Neural cell (in vitro differentiated cells): ENCODE measurements at regions not wholly inside any gene's neighbourhood (a gene's known extent, or its start where the extent isn't known, plus 50 kb on each side); places are given as distances from the start of the nearest gene placed in this dataset.

Experiments used
- H2AFZ ChIP-seq: fragments of 200-600, 300-800 bp; sonication (generic), shearing (Covaris generic); 2 replicates; pipeline ENCODE4 v1.6.0; 2014; ENCODE audit warnings: low read depth, mild to moderate bottlenecking, antibody characterized with exemption, low read length, moderate library complexity
- H3F3A ChIP-seq: fragments of 200-600 bp; shearing (Covaris generic); 2 replicates; pipeline ENCODE4 v1.6.1; 2016; ENCODE audit warnings: mild to moderate bottlenecking, moderate library complexity, mixed read lengths, antibody characterized with exemption, low read length; ENCODE audit not compliant: insufficient read depth, poor library complexity, severe bottlenecking
- H3K27ac ChIP-seq: fragments of 200-600, 300-800 bp; sonication (generic), shearing (Covaris generic); 2 replicates; pipeline ENCODE4 v1.5.1; 2014; ENCODE audit warnings: mild to moderate bottlenecking, low read length, moderate library complexity
- H3K27me3 ChIP-seq: fragments of 300-800, 200-600 bp; sonication (generic), shearing (Covaris generic); 2 replicates; pipeline ENCODE4 v1.6.0; 2014; ENCODE audit warnings: mild to moderate bottlenecking, low read depth, low read length, moderate library complexity; ENCODE audit not compliant: insufficient read depth
- H3K36me3 ChIP-seq: fragments of 300-800, 200-600 bp; sonication (generic), shearing (Covaris generic); 2 replicates; pipeline ENCODE4 v1.5.1; 2014; ENCODE audit warnings: mild to moderate bottlenecking, antibody characterized with exemption, low read length, moderate library complexity; ENCODE audit not compliant: insufficient read depth
- H3K4me2 ChIP-seq: fragments of 300-800, 200-600 bp; sonication (generic), shearing (Covaris generic); 2 replicates; pipeline ENCODE4 v1.6.0; 2014; ENCODE audit warnings: mild to moderate bottlenecking, low read length
- H3K4me3 ChIP-seq: fragments of 300-800, 200-600 bp; sonication (generic), shearing (Covaris generic); 2 replicates; pipeline ENCODE4 v1.5.1; 2014; ENCODE audit warnings: mild to moderate bottlenecking, low read length, moderate library complexity
- H3K79me2 ChIP-seq: fragments of 200-600 bp; shearing (Covaris generic); replicated peaks from 2 replicates; pipeline ENCODE4 v1.6.0; 2014; ENCODE audit warnings: mild to moderate bottlenecking, low read length, moderate library complexity; ENCODE audit not compliant: insufficient read depth
- H3K9ac ChIP-seq: fragments of 300-800, 200-600 bp; sonication (generic), shearing (Covaris generic); 2 replicates; pipeline ENCODE4 v1.6.1; 2016; ENCODE audit warnings: mild to moderate bottlenecking, low read length, mixed read lengths
- H3K9me2 ChIP-seq: fragments of 200-600 bp; shearing (Covaris generic); 2 replicates; pipeline ENCODE4 v1.6.1; 2016; ENCODE audit warnings: mild to moderate bottlenecking, low read length, mixed read lengths; ENCODE audit not compliant: insufficient read depth
- H3K9me3 ChIP-seq: fragments of 200-600, 300-800 bp; sonication (generic), shearing (Covaris generic); 2 replicates; pipeline ENCODE4 v1.6.1; 2016; ENCODE audit warnings: mild to moderate bottlenecking, mixed run types, low read length, moderate library complexity, mixed read lengths
- H4K20me1 ChIP-seq: fragments of 200-600 bp; shearing (Covaris generic); 2 replicates; pipeline ENCODE4 v1.6.1; 2016; ENCODE audit warnings: mild to moderate bottlenecking, mixed run types; ENCODE audit not compliant: insufficient read depth
- EP300 ChIP-seq: fragments of 450-650 bp; conservative IDR thresholded peaks from 2 replicates; pipeline ENCODE4 v1.6.1; 2014; ENCODE audit warnings: antibody characterized with exemption, mild to moderate bottlenecking, moderate library complexity; ENCODE audit not compliant: poor library complexity, severe bottlenecking
- EZH2 ChIP-seq: fragments of 200-600, 300-800 bp; shearing (Covaris generic), sonication (generic); IDR thresholded peaks from 2 replicates; pipeline ENCODE4 v1.6.1; 2014; ENCODE audit warnings: antibody characterized with exemption, low read length, borderline replicate concordance, mild to moderate bottlenecking; ENCODE audit not compliant: insufficient read depth, poor library complexity, severe bottlenecking
- MXI1 ChIP-seq: fragments of 450-650 bp; conservative IDR thresholded peaks from 2 replicates; pipeline ENCODE4 v1.6.1; 2014; ENCODE audit warnings: antibody characterized with exemption, mild to moderate bottlenecking; ENCODE audit not compliant: poor library complexity, severe bottlenecking
- POLR2AphosphoS5 ChIP-seq: IDR thresholded peaks from 2 replicates; pipeline ENCODE4 v1.6.1; 2012
- RAD21 ChIP-seq: fragments of 450-650 bp; conservative IDR thresholded peaks from 2 replicates; pipeline ENCODE4 v1.6.1; 2014; ENCODE audit warnings: antibody characterized with exemption, mild to moderate bottlenecking, moderate library complexity
- SMC3 ChIP-seq: fragments of 450-650 bp; conservative IDR thresholded peaks from 2 replicates; pipeline ENCODE4 v1.6.1; 2014; ENCODE audit warnings: antibody characterized with exemption, mild to moderate bottlenecking, moderate library complexity; ENCODE audit not compliant: poor library complexity
- TAF1 ChIP-seq: IDR thresholded peaks from 2 replicates; pipeline ENCODE4 v1.6.1; 2012; ENCODE audit warnings: low read depth
- TF ChIP-seq, protein P1 (sequence below): IDR thresholded peaks from 2 replicates; pipeline ENCODE4 v1.6.1; 2012; ENCODE audit warnings: borderline replicate concordance
- TF ChIP-seq, protein P2 (sequence below): fragments of 450-650 bp; IDR thresholded peaks from 2 replicates; pipeline ENCODE4 v1.5.1; 2014; ENCODE audit warnings: antibody characterized with exemption, mild to moderate bottlenecking, moderate library complexity; ENCODE audit not compliant: poor library complexity, severe bottlenecking

DNA sequence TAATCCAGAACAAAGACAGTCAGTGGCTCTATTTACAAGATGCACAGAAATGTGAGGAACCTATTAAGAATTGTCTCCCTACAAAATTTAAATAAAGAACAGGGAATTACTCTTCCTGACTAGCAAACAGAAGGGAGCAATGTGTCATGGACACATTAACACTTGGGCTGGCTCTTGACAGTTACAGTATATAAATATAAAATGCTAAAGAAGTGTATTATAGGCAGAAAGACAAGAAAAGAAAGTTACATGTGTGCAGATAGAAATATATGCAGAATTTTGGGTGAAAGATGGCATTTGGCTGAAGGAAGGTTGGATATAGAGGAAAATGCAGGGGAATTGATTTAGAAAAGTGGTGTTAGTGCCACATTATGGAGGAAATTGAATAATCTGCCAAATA lies 2257.1 kb upstream of the ACO1 start:
- Histone ChIP-seq H3K9me3 (no peaks in the 10 kb centered on the region), H2AFZ (no peak overlapping the region)

GRCh38 chr9:30140407-30140806 lies 2244.0 kb upstream of the ACO1 start:
- no peak overlapping the region for H3K4me2 ChIP-seq
- no peaks in the 10 kb centered on the region for H3K9me3 ChIP-seq
- no peak overlapping the region for H2AFZ ChIP-seq
- TF ChIP-seq EZH2 (no peak), MXI1 (no peak), EP300 (no peak), TAF1 (no peak), RAD21 (no peak), POLR2AphosphoS5 (no peak), SMC3 (no peak)
- TF ChIP-seq, protein P1, sequence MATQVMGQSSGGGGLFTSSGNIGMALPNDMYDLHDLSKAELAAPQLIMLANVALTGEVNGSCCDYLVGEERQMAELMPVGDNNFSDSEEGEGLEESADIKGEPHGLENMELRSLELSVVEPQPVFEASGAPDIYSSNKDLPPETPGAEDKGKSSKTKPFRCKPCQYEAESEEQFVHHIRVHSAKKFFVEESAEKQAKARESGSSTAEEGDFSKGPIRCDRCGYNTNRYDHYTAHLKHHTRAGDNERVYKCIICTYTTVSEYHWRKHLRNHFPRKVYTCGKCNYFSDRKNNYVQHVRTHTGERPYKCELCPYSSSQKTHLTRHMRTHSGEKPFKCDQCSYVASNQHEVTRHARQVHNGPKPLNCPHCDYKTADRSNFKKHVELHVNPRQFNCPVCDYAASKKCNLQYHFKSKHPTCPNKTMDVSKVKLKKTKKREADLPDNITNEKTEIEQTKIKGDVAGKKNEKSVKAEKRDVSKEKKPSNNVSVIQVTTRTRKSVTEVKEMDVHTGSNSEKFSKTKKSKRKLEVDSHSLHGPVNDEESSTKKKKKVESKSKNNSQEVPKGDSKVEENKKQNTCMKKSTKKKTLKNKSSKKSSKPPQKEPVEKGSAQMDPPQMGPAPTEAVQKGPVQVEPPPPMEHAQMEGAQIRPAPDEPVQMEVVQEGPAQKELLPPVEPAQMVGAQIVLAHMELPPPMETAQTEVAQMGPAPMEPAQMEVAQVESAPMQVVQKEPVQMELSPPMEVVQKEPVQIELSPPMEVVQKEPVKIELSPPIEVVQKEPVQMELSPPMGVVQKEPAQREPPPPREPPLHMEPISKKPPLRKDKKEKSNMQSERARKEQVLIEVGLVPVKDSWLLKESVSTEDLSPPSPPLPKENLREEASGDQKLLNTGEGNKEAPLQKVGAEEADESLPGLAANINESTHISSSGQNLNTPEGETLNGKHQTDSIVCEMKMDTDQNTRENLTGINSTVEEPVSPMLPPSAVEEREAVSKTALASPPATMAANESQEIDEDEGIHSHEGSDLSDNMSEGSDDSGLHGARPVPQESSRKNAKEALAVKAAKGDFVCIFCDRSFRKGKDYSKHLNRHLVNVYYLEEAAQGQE: no peak
- TF ChIP-seq, protein P2, sequence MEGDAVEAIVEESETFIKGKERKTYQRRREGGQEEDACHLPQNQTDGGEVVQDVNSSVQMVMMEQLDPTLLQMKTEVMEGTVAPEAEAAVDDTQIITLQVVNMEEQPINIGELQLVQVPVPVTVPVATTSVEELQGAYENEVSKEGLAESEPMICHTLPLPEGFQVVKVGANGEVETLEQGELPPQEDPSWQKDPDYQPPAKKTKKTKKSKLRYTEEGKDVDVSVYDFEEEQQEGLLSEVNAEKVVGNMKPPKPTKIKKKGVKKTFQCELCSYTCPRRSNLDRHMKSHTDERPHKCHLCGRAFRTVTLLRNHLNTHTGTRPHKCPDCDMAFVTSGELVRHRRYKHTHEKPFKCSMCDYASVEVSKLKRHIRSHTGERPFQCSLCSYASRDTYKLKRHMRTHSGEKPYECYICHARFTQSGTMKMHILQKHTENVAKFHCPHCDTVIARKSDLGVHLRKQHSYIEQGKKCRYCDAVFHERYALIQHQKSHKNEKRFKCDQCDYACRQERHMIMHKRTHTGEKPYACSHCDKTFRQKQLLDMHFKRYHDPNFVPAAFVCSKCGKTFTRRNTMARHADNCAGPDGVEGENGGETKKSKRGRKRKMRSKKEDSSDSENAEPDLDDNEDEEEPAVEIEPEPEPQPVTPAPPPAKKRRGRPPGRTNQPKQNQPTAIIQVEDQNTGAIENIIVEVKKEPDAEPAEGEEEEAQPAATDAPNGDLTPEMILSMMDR: no peak
- H3K27me3 ChIP-seq: no peaks in the 10 kb centered on the region
- no peaks in the 10 kb centered on the region for H3K36me3 ChIP-seq
- H4K20me1 ChIP-seq: no peaks in the 10 kb centered on the region
- no peaks in the 10 kb centered on the region for H3F3A ChIP-seq
- H3K9ac ChIP-seq: no peak overlapping the region
- no peak overlapping the region for H3K4me3 ChIP-seq
- no peaks in the 10 kb centered on the region for H3K9me2 ChIP-seq
- no peak overlapping the region for H3K27ac ChIP-seq
- H3K79me2 ChIP-seq: no peaks in the 10 kb centered on the region

More for the DNA sequence above, 2257.1 kb upstream of the ACO1 start:
- Histone ChIP-seq H3K4me2 (no peak overlapping the region), H3K36me3 (no peaks in the 10 kb centered on the region), H3K9ac (no peak overlapping the region), H3K27me3 (no peaks in the 10 kb centered on the region), H3K27ac (no peak overlapping the region), H3F3A (no peaks in the 10 kb centered on the region), H3K79me2 (no peaks in the 10 kb centered on the region), H3K9me2 (no peaks in the 10 kb centered on the region), H4K20me1 (no peaks in the 10 kb centered on the region), H3K4me3 (no peak overlapping the region)
- TF ChIP-seq EZH2 (no peak), MXI1 (no peak), EP300 (no peak), RAD21 (no peak), POLR2AphosphoS5 (no peak), SMC3 (no peak), TAF1 (no peak)
- TF ChIP-seq, protein P1: no peak
- TF ChIP-seq, protein P2: no peak
